ENCODE measurements at regions not wholly inside any gene's neighbourhood (a gene's known extent, or its start where the extent isn't known, plus 50 kb on each side); places are given as distances from the start of the nearest gene placed in this dataset.

GRCh38 chr11:35886759-35887158, 57.1 kb upstream of the LDLRAD3 start:
- no peaks in the 10 kb centered on the region for H3K9me3 ChIP-seq (replicated peaks; ENCODE audit: control insufficient read depth, insufficient read depth, low read length)
- H2AFZ ChIP-seq (ENCODE audit: low read depth, low read length): no peak overlapping the region
- H3K27me3 ChIP-seq (ENCODE audit: control insufficient read depth in 2 of 2, insufficient read depth in 2 of 2, low read length in 2 of 2): peaks cover 0 to 4% of the 10 kb centered on the region in 2 experiments
- no peaks in the 10 kb centered on the region for H3K36me3 ChIP-seq (ENCODE audit: control insufficient read depth in 2 of 2, extremely low read depth in 1 of 2, insufficient read depth in 2 of 2, low read length in 2 of 2)
- POLR2A ChIA-PET: no interaction called here
- no peaks in the 10 kb centered on the region for H4K20me1 ChIP-seq (replicated peaks; ENCODE audit: control insufficient read depth, extremely low read depth, insufficient read depth, low read length)
- H3K4me2 ChIP-seq (ENCODE audit: insufficient read depth, low read length): no peak overlapping the region
- H3K9ac ChIP-seq (replicated peaks; ENCODE audit: extremely low read depth, insufficient read depth, low read length): no peak overlapping the region
- no peak for TF ChIP-seq MYC (IDR thresholded peaks at IDR 0.05; ENCODE audit: low read depth, low read length)
- no peak for TF ChIP-seq POLR2AphosphoS5 (IDR thresholded peaks at IDR 0.05; ENCODE audit: insufficient read depth, low read depth, low read length)
- TF ChIP-seq POLR2A (IDR thresholded peaks at IDR 0.05; ENCODE audit: low read depth, low read length): no peak
- TF ChIP-seq JUN (IDR thresholded peaks at IDR 0.05; ENCODE audit: borderline replicate concordance, insufficient read depth, insufficient read length, low read depth): no peak
- TF ChIP-seq GATA2 (IDR thresholded peaks at IDR 0.05; ENCODE audit: insufficient read depth, insufficient read length, low read depth, low read length): no peak
- no peak for TF ChIP-seq CTCF (IDR thresholded peaks at IDR 0.05; ENCODE audit: extremely low read depth in 1 of 2, insufficient read depth in 1 of 2, low read depth in 1 of 2, low read length in 2 of 2)
- TF ChIP-seq EZH2 (IDR thresholded peaks at IDR 0.05; ENCODE audit: borderline replicate concordance, low read depth, low read length, severe bottlenecking): no peak
- no peak for TF ChIP-seq MAX (IDR thresholded peaks at IDR 0.05; ENCODE audit: insufficient read depth, insufficient read length)
- no peak for TF ChIP-seq FOS (IDR thresholded peaks at IDR 0.05; ENCODE audit: borderline replicate concordance, insufficient read depth, low read length)
- CTCF ChIA-PET: interaction anchor here (2.0 kb wide), 1 partner anchor 65 kb away, joined by 9 read pairs; no protein-coding TSS in a partner anchor
- no peak overlapping the region for H3K4me3 ChIP-seq (replicated peaks in 1 of 3; ENCODE audit: insufficient read depth in 1 of 3, low read depth in 1 of 3, low read length in 3 of 3)
- intact Hi-C loops (cut with micrococcal nuclease): no loop called here
- no peaks in the 10 kb centered on the region for H3K79me2 ChIP-seq (ENCODE audit: control insufficient read depth, insufficient read depth, low read length)
- BruUV-seq (replicated peaks): no TSS peak
- dilution Hi-C loops (cut with MboI; ENCODE audit: extremely low pct_ligation_motif_present, low sequenced_read_pairs): no loop called here
- FAIRE-seq (no peak), DNase-seq (ENCODE audit: low read depth, low spot score) (no peak)
- no peaks in the 10 kb centered on the region for H3K4me1 ChIP-seq (ENCODE audit: control insufficient read depth, extremely low read depth, insufficient read depth, low read length)
- no peak overlapping the region for H3K27ac ChIP-seq (ENCODE audit: insufficient read depth, low read depth, low read length)
- H3K9me1 ChIP-seq (replicated peaks; ENCODE audit: control insufficient read depth, extremely low read depth, insufficient read depth, low read length): no peaks in the 10 kb centered on the region
